HL-60 (cell line): ENCODE measurements at regions not wholly inside any gene's neighbourhood (a gene's known extent, or its start where the extent isn't known, plus 50 kb on each side); places are given as distances from the start of the nearest gene placed in this dataset.

ENCODE experiments used
- DNase-seq, 2 experiments: peaks; one replicate each; pipeline ENCODE4 v3.0.0-alpha.2; 2010 to 2020; ENCODE audit warnings: low read depth in 1 of 2, low spot score in 1 of 2
- H3K27ac ChIP-seq: fragments of 250-450 bp; sonication (Bioruptor Pico); replicated peaks from 2 replicates; pipeline ENCODE4 v1.5.1; 2020; ENCODE audit warnings: mild to moderate bottlenecking, moderate library complexity
- H3K27me3 ChIP-seq: fragments of 250-450 bp; sonication (Bioruptor Pico); 2 replicates; pipeline ENCODE4 v1.5.1; 2021; ENCODE audit warnings: mild to moderate bottlenecking, moderate library complexity; ENCODE audit not compliant: insufficient read depth, poor library complexity, severe bottlenecking
- H3K4me3 ChIP-seq: replicated peaks from 2 replicates; pipeline ENCODE4 v1.5.1; 2011; ENCODE audit warnings: mild to moderate bottlenecking, control low read depth, low read length; ENCODE audit not compliant: insufficient read depth
- CTCF ChIP-seq: IDR thresholded peaks from one replicate; pipeline ENCODE4 v1.5.1; 2011; ENCODE audit warnings: low read length, control low read depth, inconsistent platforms; ENCODE audit not compliant: insufficient read depth
- GABPA ChIP-seq: IDR thresholded peaks from 2 replicates; pipeline ENCODE4 v1.6.1; 2012; ENCODE audit warnings: low read depth
- POLR2AphosphoS5 ChIP-seq: IDR thresholded peaks from 2 replicates; pipeline ENCODE4 v1.6.1; 2012; ENCODE audit warnings: low read depth
- SPI1 ChIP-seq: IDR thresholded peaks from 2 replicates; pipeline ENCODE4 v1.6.1; 2012; ENCODE audit warnings: low read depth, mild to moderate bottlenecking, borderline replicate concordance
- TF ChIP-seq, protein P1 (sequence below): IDR thresholded peaks from 2 replicates; pipeline ENCODE4 v1.6.1; 2012; ENCODE audit warnings: low read depth; ENCODE audit not compliant: insufficient replicate concordance

DNA sequence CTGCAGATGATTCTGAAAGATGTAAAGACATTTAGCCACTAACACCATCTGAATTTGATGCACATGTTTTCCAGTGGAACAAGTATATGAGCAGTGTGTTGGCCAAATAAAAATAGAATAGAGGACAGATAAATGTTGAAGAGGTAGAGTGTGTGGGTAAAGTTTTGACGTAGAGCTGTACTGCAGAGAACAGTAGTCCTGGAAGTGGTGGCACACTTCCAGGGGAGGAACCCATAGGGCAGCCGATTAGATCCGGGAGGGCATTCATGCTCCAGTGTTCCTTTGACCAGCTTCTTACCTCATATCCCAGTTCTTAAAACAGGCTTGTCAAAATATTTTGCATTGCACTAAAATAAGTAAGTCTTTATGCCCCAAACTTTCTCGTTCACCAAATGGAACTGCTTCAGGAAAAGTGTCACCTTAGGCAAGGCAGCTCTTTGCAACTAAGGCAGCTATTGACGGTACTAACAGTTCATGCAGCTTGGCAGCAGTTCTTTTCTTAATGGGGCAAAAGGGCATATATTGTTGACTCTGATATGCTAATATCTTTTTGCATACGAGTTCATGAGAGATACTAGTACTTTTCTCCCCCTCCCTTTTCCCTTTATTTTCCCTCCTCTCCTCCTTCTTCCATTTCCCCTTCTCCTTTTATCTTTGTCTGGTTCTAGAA, 429.3 kb upstream of the AZI2 start:
- no peak overlapping the region for H3K27ac ChIP-seq
- no peaks in the 10 kb centered on the region for H3K27me3 ChIP-seq
- H3K4me3 ChIP-seq, result no peak overlapping the region
- no peak for TF ChIP-seq SPI1
- TF ChIP-seq CTCF, result no peak
- no peak for TF ChIP-seq GABPA
- TF ChIP-seq, protein P1, sequence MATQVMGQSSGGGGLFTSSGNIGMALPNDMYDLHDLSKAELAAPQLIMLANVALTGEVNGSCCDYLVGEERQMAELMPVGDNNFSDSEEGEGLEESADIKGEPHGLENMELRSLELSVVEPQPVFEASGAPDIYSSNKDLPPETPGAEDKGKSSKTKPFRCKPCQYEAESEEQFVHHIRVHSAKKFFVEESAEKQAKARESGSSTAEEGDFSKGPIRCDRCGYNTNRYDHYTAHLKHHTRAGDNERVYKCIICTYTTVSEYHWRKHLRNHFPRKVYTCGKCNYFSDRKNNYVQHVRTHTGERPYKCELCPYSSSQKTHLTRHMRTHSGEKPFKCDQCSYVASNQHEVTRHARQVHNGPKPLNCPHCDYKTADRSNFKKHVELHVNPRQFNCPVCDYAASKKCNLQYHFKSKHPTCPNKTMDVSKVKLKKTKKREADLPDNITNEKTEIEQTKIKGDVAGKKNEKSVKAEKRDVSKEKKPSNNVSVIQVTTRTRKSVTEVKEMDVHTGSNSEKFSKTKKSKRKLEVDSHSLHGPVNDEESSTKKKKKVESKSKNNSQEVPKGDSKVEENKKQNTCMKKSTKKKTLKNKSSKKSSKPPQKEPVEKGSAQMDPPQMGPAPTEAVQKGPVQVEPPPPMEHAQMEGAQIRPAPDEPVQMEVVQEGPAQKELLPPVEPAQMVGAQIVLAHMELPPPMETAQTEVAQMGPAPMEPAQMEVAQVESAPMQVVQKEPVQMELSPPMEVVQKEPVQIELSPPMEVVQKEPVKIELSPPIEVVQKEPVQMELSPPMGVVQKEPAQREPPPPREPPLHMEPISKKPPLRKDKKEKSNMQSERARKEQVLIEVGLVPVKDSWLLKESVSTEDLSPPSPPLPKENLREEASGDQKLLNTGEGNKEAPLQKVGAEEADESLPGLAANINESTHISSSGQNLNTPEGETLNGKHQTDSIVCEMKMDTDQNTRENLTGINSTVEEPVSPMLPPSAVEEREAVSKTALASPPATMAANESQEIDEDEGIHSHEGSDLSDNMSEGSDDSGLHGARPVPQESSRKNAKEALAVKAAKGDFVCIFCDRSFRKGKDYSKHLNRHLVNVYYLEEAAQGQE, result no peak
- no peak for DNase-seq

DNA sequence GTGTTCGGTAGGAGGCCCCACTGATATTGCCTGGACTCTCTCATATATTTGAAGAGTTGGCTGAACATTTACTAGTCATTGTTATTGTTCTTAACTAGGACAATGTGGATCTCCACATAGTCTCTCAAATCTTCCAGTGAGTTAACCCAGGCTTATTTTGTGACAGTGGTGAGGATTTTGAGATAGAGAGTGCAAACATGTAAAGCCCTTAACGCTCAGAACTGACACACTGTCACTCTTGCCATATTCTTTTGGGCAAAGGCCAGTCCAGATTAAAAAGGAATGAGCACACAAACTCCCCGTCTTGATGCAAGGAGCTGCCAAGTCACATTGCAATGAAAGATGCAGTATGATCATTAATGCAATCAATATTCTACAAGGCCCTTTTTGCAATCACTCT, 431.9 kb upstream of the AZI2 start:
- H3K27ac ChIP-seq, result no peak overlapping the region
- no peak for DNase-seq
- no peak for TF ChIP-seq POLR2AphosphoS5
- TF ChIP-seq GABPA, result no peak
- TF ChIP-seq SPI1, result no peak
- no peak for TF ChIP-seq CTCF
- no peak overlapping the region for H3K4me3 ChIP-seq
- H3K27me3 ChIP-seq, result no peaks in the 10 kb centered on the region

DNA sequence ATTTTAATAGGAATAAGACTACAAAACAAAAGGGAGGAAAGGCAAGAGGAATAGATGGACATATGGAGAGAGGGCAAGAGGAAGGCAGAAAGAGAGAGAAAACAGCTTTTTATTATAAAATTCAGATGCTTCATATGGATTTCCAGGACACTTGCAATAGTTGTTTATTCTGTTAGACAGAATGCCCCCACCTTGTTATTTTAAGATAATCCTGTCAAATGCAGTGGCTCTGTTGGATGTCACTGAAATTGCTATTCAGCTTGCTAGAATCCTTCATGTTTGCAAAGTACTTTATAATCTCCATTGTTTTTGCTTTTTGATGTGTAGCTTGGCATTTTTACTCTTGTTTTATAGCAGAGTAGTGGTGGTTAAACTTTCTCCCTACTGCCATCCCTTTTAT, 432.4 kb upstream of the AZI2 start:
- no peak for DNase-seq
- H3K4me3 ChIP-seq, result no peak overlapping the region
- H3K27me3 ChIP-seq, result no peaks in the 10 kb centered on the region
- H3K27ac ChIP-seq, result no peak overlapping the region
- TF ChIP-seq POLR2AphosphoS5 (no peak), CTCF (no peak), SPI1 (no peak), GABPA (no peak)
- TF ChIP-seq, protein P1, result no peak

- Histone ChIP-seq H3K4me3 (no peak overlapping the region), H3K27ac (no peak overlapping the region), H3K27me3 (no peaks in the 10 kb centered on the region)
- no peak for DNase-seq
- no peak for TF ChIP-seq GABPA
- TF ChIP-seq SPI1, result no peak
- no peak for TF ChIP-seq CTCF
Observed at GRCh38 chr3:28786446-28786845, 437.8 kb upstream of the AZI2 start.
